A204.1 (cell line): ENCODE measurements at regions not wholly inside any gene's neighbourhood (a gene's known extent, or its start where the extent isn't known, plus 50 kb on each side); places are given as distances from the start of the nearest gene placed in this dataset.
"Not testable (repeated sequence)": the region's sequence is repeated elsewhere in the genome, so short reads cannot be mapped to it uniquely, and the experiment has no call there.

ENCODE experiments used
- FAIRE-seq: peaks from 2 replicates; lab custom pipeline; 2012; peaks lifted over from hg19 to GRCh38; lab: Jason Lieb, UNC

GRCh38 chr14:40248671-40249070 lies 816.4 kb upstream of the FBXO33 start:
- FAIRE-seq, result no peak

DNA sequence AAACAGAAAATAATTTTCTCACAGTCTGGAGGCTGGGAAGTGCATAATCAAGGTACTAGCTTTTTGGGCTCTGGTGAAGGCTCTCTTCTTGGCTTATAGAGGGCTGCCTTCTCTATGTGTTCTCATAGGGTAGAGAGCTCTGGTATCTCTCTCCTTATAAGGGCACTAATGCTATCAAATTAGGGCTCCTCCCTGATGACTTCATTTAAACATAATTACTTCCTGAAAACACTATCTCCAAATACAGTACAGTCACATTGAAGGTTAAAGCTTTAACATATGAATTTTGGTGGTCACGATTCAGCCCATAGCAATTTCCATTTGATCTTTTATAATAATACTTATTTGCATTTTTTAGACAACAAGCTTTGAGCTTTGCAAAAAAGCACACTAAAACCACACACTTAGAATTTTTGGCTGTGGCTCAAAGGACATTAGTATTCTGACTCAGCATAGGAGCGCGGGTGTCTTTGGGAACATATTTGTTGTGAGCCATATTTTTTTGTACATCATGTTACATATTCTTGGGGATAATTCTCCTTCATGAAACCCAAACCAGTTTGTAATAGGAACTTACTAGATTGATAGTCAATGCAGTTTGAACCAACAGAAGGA lies 808.1 kb upstream of the FBXO33 start:
- FAIRE-seq, result no peak

DNA sequence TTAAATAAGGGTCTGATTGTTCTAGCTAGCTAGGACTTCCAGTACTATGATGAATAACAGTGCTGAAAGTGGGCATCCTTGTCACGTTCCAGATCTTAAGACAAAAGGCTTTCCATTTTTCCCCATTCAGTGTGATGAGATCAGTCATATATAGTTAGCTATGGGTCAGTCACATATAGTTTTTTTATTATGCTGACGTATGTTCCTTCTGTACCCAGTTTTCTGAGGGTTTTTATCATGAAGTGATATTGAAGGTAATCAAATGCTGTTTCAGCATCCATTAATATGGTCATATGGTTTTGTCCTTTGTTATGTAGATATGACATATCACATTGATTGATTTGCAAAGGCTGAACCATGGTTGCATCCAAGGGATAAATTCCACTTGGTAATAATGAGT lies 800.1 kb upstream of the FBXO33 start:
- FAIRE-seq, result no peak

DNA sequence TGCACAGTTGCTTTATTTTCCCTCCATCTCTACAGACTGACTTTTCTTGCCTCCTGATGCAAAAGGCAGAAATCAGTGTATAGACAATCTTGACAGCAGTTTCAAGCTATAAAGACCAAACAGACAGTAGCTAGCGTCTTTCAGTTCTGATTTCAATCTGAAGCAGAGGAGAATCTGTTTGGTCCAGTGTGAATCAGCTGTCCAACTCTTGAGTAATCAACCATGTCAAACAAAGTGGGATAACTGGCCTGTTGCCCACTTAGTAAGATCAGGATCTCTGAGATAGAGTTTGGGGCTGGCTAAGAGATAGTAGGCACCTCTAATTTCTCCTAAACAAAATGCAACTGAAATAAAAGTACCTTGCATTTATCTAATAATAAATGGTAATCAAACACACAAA lies 797.4 kb upstream of the FBXO33 start:
- FAIRE-seq, result no peak

- no peak for FAIRE-seq
Observed at GRCh38 chr14:40222996-40223395, 790.8 kb upstream of the FBXO33 start.

DNA sequence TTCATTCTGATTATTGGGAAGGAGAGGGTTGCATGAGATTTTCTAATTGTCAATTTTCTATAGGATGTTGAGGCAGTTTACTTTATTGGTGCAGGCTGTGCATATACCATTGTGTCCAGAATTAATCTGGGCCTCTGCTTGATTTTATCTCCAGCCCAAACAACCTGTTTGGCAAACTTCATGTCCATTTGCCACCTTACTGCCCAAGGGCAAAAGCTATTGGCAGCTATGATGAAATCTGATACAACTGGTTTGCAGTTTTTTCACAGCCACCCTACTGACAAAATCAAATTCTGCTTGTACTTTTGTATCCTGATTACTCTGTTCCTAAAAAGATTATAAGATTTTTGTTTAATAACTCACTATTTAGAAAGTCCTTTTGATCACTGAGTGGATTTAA lies 789.2 kb upstream of the FBXO33 start:
- FAIRE-seq, result no peak

GRCh38 chr14:40219032-40219431 lies 786.8 kb upstream of the FBXO33 start:
- FAIRE-seq, result no peak

GRCh38 chr14:40218282-40218941 lies 786.2 kb upstream of the FBXO33 start:
- FAIRE-seq, result no peak

GRCh38 chr14:40216976-40217375 lies 784.7 kb upstream of the FBXO33 start:
- FAIRE-seq, result no peak

DNA sequence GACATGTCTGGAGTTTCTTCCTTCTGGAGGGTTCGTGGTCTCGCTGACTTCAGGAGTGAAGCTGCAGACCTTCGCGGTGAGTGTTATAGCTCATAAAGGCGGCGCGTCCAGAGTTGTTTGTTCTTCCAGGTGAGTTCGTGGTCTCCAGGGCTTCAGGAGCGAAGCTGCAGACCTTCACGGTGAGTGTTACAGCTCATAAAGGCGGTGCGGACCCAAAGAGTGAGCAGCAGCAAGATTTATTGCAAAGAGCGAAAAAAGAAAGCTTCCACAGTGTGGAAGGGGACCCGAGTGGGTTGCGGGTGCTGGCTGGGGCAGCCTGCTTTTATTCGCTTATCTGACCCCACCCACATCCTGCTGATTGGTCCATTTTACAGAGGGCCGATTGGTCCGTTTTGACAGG lies 784.2 kb upstream of the FBXO33 start:
- not testable (repeated sequence) for FAIRE-seq

- no peak for FAIRE-seq
Observed at GRCh38 chr14:40213701-40214100, 781.5 kb upstream of the FBXO33 start.

DNA sequence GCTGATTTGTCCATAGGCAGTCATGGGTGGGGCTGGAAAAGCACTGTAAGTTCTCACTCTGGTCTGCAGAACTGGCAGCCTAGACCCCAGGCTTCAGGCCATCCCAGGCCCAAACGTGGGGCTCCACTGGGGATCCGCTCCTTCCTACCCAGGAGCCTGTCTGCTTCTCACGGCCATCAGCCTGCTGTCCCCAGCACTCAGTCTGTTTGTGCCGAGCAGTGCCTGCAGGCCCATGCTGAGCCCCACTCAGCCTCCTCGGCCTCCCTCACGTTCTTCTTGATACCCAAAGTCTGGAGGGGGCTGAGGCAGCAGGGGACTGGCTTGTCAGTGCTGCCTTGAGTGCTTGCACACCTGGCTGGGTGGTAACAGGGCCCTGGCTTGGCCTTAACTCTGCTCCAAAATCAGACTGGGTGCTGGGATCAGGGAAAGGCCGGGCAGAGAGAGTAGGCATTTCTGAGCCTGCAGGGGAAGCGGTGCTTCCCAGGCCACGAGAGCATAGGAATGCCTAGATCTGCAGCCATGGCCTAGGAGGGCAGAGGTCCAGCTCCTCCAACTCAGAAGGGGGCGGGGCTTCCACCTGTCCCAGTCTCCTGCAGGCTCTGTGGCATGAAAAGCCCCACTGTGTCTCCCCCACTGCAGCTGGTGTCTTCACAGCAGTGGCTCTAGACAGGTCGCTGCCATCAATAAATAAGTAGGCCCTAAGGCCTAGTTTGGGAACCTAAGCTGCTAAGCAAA lies 772.4 kb upstream of the FBXO33 start:
- FAIRE-seq, result no peak

GRCh38 chr14:40199101-40199500 lies 766.9 kb upstream of the FBXO33 start:
- FAIRE-seq, result no peak

- FAIRE-seq, result no peak
Observed at GRCh38 chr14:40197344-40197743, 765.1 kb upstream of the FBXO33 start.

DNA sequence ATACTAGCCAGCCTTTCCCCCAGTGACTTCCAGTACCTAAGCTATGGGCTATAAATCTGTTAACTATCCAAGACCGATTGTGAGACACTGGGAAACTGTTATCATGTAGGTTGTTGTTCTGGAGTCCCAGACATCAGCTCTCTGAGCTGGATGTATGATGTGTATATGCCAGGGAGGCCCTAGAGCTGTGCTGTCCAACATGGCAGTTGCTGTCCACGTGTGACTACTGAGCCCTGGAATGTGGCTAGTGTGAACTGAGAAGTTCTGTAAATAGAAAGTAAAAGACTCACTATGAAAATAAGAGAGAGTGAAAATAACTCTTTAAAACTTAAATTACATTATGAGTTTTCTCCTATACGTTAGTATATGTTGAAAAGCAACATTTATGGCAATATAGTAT lies 755.8 kb upstream of the FBXO33 start:
- FAIRE-seq, result no peak

DNA sequence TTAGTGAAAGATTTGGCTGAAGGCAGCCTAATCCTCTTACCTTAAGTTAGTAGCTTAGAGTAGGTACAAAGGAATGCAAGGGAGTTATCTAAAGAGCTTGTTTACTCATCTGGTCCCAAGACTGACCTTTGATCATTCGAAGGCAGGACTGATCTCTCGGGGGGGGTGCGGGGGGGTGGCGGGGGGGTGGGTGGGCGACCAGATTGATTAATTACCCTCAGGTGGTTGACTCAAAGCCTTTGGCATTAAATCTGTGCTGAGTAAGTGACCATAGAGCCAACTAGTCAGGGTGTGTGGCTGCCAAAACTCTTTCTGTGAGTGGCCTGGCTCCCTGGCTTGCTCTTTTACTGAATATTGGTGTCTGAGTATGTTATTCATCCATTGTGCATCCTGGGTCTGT lies 731.9 kb upstream of the FBXO33 start:
- FAIRE-seq, result no peak

GRCh38 chr14:40139657-40140056 lies 707.4 kb upstream of the FBXO33 start:
- FAIRE-seq, result no peak

DNA sequence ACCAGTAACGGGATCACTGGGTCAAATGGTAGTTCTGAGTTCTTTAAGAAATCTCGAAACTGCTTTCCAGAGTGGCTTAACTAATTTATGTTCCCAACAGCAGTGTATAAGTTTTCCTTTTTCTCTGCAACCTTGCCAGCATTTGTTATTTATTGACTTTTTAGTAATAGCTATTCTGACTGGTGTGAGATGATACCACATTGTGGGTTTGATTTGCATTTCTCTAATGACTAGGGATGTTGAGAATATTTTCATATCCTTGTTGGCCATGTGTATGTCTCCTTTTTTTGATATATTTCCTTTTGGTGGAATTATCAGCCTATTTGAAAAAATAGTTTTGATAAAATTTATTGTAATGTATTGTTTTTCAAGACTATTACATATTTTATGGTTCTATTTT lies 701.2 kb upstream of the FBXO33 start:
- FAIRE-seq, result no peak

- peak; percentile 40 for FAIRE-seq
Observed at GRCh38 chr14:40129159-40129558, 696.9 kb upstream of the FBXO33 start.

GRCh38 chr14:40123816-40124215 lies 691.6 kb upstream of the FBXO33 start:
- FAIRE-seq, result no peak

DNA sequence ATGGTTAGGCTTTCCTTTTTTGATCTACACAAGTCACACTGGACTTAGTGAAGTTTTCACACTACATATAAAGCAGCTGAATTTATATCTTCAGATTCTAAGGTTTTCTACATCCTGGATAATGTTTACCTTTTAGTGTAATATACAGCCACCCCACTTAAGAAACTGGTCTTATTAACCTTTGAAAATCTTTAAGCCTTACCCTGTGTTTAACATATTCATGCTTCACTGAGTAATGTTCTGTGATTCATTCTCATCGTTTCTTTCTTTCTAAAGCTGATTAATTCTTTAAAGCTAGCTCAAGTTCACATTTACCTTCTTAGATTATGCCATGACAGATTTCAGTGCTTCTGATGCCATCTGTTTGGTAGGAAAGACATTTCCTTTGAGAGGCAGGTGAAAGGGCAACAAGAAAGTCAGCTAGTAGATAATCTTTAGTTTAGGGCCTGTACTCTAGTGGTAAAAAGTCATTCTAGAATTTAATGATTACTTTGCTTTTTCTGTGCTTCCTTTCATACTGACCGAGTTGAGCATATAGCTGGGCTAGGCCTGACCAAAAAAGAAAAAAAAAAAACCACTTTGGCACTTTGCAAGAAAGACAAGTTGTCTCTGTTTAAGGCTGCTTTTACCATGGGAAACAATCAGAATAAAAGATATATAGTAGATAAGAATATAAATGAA lies 690.9 kb upstream of the FBXO33 start:
- no peak for FAIRE-seq

GRCh38 chr14:40119765-40120164 lies 687.5 kb upstream of the FBXO33 start:
- no peak for FAIRE-seq

DNA sequence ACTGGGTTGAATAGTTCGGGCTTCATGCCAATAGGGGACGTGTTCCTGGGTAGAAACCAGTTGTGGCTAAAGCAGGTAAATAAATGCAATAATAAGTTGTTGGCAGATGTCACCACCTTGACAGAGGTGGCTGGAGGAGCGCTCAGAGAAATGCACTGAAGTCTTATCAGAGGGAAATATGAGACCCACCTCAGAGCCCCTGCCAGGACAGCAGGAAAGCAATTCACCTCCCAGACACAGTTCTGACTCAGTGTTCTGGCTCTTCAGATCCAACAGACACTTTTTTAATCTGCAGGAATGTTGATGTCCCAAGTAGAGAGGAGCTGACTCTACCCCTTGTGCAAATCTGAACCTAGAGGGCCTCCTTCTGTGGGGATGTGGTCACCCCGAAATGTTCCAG lies 687.1 kb upstream of the FBXO33 start:
- FAIRE-seq, result no peak
